B cell (primary cell): ENCODE measurements at regions not wholly inside any gene's neighbourhood (a gene's known extent, or its start where the extent isn't known, plus 50 kb on each side); places are given as distances from the start of the nearest gene placed in this dataset.

ENCODE experiments used
- EZH2 ChIP-seq: IDR thresholded peaks from 2 replicates; pipeline ENCODE4 v1.6.1; 2012; ENCODE audit warnings: borderline replicate concordance, low read depth, mild to moderate bottlenecking, moderate library complexity, low read length; ENCODE audit not compliant: insufficient read depth, poor library complexity, severe bottlenecking
- TF ChIP-seq, protein P1 (sequence below): fragments of 200-600 bp; IDR thresholded peaks from one replicate; pipeline ENCODE4 v1.8.0; 2022; ENCODE audit warnings: antibody characterized with exemption, mild to moderate bottlenecking

- TF ChIP-seq, protein P1, sequence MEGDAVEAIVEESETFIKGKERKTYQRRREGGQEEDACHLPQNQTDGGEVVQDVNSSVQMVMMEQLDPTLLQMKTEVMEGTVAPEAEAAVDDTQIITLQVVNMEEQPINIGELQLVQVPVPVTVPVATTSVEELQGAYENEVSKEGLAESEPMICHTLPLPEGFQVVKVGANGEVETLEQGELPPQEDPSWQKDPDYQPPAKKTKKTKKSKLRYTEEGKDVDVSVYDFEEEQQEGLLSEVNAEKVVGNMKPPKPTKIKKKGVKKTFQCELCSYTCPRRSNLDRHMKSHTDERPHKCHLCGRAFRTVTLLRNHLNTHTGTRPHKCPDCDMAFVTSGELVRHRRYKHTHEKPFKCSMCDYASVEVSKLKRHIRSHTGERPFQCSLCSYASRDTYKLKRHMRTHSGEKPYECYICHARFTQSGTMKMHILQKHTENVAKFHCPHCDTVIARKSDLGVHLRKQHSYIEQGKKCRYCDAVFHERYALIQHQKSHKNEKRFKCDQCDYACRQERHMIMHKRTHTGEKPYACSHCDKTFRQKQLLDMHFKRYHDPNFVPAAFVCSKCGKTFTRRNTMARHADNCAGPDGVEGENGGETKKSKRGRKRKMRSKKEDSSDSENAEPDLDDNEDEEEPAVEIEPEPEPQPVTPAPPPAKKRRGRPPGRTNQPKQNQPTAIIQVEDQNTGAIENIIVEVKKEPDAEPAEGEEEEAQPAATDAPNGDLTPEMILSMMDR, result no peak
- no peak for TF ChIP-seq EZH2
Observed at GRCh38 chr20:11844691-11845090, 73.0 kb upstream of the BTBD3 start.
